Keratinocyte (primary cell): ENCODE measurements at regions not wholly inside any gene's neighbourhood (a gene's known extent, or its start where the extent isn't known, plus 50 kb on each side); places are given as distances from the start of the nearest gene placed in this dataset.

Experiments used
- EZH2 ChIP-seq: IDR thresholded peaks from one replicate; pipeline ENCODE4 v1.6.1; 2012; ENCODE audit warnings: inconsistent platforms, mild to moderate bottlenecking, low read length, moderate library complexity
- TF ChIP-seq, protein P1 (sequence below), 3 experiments: IDR thresholded peaks in 1 of 3; conservative IDR thresholded peaks in 1 of 3; optimal IDR thresholded peaks in 1 of 3; 2 replicates in 2 of 3; 3 replicates in 1 of 3; pipeline versions ENCODE3 to v1.5.1; 2011; ENCODE audit warnings: low read length in 3 of 3, mild to moderate bottlenecking in 3 of 3, moderate library complexity in 2 of 3, control low read depth in 1 of 3, inconsistent platforms in 1 of 3; ENCODE audit not compliant: insufficient read depth in 2 of 3; ENCODE audit errors: extremely low read depth in 1 of 3

DNA sequence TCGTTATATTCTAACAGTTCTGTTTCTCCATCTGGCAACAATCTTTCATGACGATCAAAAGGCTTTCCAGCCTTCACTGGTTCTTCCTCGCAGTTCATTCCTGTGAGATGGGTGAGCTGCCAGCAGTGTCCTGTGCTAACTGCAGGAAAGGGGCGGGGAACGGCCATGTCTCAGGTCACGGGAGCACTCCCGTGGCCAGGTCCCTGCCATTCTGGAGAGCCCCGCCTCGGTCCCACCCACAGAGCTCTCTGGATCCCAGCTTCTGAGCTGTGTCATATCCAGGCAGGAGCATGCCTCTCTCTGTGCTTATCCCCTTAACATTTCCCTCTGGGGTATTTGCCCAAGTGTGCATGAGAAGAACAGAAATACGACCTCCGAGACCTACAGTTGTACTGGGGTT, 297.8 kb upstream of the IRX2 start:
- TF ChIP-seq, protein P1, sequence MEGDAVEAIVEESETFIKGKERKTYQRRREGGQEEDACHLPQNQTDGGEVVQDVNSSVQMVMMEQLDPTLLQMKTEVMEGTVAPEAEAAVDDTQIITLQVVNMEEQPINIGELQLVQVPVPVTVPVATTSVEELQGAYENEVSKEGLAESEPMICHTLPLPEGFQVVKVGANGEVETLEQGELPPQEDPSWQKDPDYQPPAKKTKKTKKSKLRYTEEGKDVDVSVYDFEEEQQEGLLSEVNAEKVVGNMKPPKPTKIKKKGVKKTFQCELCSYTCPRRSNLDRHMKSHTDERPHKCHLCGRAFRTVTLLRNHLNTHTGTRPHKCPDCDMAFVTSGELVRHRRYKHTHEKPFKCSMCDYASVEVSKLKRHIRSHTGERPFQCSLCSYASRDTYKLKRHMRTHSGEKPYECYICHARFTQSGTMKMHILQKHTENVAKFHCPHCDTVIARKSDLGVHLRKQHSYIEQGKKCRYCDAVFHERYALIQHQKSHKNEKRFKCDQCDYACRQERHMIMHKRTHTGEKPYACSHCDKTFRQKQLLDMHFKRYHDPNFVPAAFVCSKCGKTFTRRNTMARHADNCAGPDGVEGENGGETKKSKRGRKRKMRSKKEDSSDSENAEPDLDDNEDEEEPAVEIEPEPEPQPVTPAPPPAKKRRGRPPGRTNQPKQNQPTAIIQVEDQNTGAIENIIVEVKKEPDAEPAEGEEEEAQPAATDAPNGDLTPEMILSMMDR (optimal IDR thresholded peaks at IDR 0.05 in 1 of 3, IDR thresholded peaks at IDR 0.05 in 1 of 3, conservative IDR thresholded peaks at IDR 0.05 in 1 of 3; ENCODE audit: extremely low read depth in 1 of 3, insufficient read depth in 2 of 3, low read length in 3 of 3): no peak
- TF ChIP-seq EZH2: no peak
